Adrenal gland (tissue), 5 donors: ENCODE measurements at regions not wholly inside any gene's neighbourhood (a gene's known extent, or its start where the extent isn't known, plus 50 kb on each side); places are given as distances from the start of the nearest gene placed in this dataset.
"Not testable (repeated sequence)": the region's sequence is repeated elsewhere in the genome, so short reads cannot be mapped to it uniquely, and the experiment has no call there.

Experiments used
- POLR2A ChIP-seq, 2 donors: fragments of 450-650 bp; IDR thresholded peaks; one replicate each; pipeline ENCODE4 v1.6.1; 2017; ENCODE audit warnings: antibody characterized with exemption in 2 of 2, mild to moderate bottlenecking in 2 of 2, moderate library complexity in 1 of 2
- TF ChIP-seq, protein P1 (sequence below), 6 experiments: fragments of 450-650 bp in 4 of 6; fragments of 200-600 bp in 2 of 6; sonication (generic) in 1 of 6; IDR thresholded peaks; 1 replicate in 5 of 6; 2 replicates in 1 of 6; pipeline versions ENCODE4 v1.5.1 to v1.8.0; 2016 to 2021; ENCODE audit warnings: antibody characterized with exemption in 6 of 6, mild to moderate bottlenecking in 2 of 6, moderate library complexity in 1 of 6
- donor health status: DM: no; HTN: no; CAD: no.

DNA sequence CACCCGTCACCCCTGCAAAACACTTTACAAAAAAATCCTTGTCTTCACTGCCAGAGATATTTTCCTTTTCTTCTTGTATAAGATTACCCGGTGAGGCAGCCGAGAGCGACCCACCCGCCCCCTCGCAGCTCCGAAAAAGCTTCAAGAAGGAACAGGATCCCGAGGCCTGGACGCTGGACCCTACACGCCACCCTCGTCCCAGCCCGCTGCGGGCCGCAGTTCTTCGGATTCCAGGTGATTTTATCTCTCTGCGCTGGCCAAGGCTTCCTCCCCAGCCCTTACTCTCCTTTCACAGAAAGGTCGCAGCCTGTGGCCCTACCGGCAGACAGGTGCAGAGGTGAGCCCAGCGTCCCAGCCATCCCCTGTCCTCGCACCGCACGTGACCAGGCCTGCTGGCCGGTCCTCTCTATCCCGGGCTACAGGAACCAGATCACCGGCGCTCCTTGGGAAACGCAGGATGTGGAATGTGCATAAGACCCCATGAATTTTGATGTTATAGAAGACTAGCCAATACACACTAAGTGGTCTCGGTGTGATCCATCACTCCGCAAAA, 2993.5 kb upstream of the TEKT4 start:
- TF ChIP-seq, protein P1, sequence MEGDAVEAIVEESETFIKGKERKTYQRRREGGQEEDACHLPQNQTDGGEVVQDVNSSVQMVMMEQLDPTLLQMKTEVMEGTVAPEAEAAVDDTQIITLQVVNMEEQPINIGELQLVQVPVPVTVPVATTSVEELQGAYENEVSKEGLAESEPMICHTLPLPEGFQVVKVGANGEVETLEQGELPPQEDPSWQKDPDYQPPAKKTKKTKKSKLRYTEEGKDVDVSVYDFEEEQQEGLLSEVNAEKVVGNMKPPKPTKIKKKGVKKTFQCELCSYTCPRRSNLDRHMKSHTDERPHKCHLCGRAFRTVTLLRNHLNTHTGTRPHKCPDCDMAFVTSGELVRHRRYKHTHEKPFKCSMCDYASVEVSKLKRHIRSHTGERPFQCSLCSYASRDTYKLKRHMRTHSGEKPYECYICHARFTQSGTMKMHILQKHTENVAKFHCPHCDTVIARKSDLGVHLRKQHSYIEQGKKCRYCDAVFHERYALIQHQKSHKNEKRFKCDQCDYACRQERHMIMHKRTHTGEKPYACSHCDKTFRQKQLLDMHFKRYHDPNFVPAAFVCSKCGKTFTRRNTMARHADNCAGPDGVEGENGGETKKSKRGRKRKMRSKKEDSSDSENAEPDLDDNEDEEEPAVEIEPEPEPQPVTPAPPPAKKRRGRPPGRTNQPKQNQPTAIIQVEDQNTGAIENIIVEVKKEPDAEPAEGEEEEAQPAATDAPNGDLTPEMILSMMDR (IDR thresholded peaks at IDR 0.05): not testable (repeated sequence)
- TF ChIP-seq POLR2A (IDR thresholded peaks at IDR 0.05): not testable (repeated sequence)
